ENCODE measurements at regions not wholly inside any gene's neighbourhood (a gene's known extent, or its start where the extent isn't known, plus 50 kb on each side); places are given as distances from the start of the nearest gene placed in this dataset.
"Not testable (repeated sequence)": the region's sequence is repeated elsewhere in the genome, so short reads cannot be mapped to it uniquely, and the experiment has no call there.

DNA sequence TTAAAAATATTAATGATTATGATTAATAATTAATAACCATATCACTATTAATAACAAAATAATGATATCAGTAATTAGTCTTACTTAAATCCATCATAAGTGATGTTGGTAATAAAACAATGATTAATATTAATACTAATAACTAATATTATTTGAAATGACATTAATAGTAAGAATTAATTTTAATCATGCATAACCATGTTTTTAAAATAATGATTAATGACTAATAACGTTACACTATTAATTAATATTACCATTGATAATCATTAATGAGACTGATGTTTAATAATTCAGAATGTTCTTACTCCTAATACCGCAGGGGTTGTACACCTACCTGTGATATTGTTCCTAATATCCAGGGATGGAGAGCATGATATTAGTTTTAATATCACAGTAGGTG lies 53.4 kb upstream of the FRG2C start:
- no peak for DNase-seq
- no peak for ATAC-seq
- intact Hi-C loops (cut with DNase I) = no loop called here

DNA sequence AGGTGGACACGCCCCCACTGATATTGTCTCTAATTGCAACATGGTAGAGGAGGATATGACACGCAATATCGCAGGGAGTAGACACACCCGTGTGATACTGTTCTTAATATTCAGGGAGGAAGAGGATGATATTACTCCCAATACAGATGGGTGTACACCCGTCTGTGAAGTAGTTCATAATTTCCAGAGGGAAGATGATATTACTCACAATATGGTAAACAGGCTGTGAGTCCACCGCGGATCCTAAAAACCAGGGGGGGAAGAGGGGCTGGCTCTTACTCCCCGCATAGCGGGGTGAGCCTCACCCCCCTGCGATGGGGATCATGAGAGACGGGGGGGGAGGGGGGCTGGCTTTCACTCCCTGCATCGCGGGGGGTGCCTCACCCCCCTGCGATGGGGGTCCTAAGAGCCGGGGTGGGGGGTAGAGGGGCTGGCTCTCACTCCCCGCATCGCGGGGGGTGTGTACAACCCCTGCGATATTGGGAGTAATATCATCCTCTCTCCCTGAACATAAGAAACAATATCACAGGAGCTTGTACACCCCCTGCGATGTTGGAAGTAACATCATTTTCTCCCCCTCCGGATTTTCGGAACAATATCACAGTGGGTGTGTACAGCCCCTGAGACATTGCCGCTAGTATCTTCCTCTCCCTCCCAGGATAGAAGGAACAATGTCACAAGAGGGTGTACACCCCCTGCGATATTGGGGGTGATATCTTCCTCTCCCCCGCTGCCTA lies 52.2 kb upstream of the FRG2C start:
- ATAC-seq; intact Hi-C loops (cut with DNase I); DNase-seq: not testable (repeated sequence)

Small RNA genes lying in the stretch of these regions (microRNA-seq; reads per million reads assigned to microRNA genes)
- 0 reads per million in 2 donors for gene MIR4444-2

Data from left cardiac atrium (tissue), 4 donors.